ENCODE measurements at regions not wholly inside any gene's neighbourhood (a gene's known extent, or its start where the extent isn't known, plus 50 kb on each side); places are given as distances from the start of the nearest gene placed in this dataset.
"Not testable (repeated sequence)": the region's sequence is repeated elsewhere in the genome, so short reads cannot be mapped to it uniquely, and the experiment has no call there.

- no peak for DNase-seq (ENCODE audit: low read depth)
These were observed 232.7 kb downstream of the DLL1 start for GRCh38 chr6:170057961-170058877.

- no peak for DNase-seq (ENCODE audit: low read depth)
These were observed 233.7 kb downstream of the DLL1 start for GRCh38 chr6:170057034-170057734.

GRCh38 chr6:170056278-170056711 lies 234.6 kb downstream of the DLL1 start:
- no peak for DNase-seq (ENCODE audit: low read depth)

GRCh38 chr6:170055797-170056196 lies 235.1 kb downstream of the DLL1 start:
- DNase-seq (ENCODE audit: low read depth) = not testable (repeated sequence)

GRCh38 chr6:170053966-170054661 lies 236.8 kb downstream of the DLL1 start:
- DNase-seq (ENCODE audit: low read depth) = no peak

- DNase-seq (ENCODE audit: low read depth) = no peak
These were observed 237.7 kb downstream of the DLL1 start for GRCh38 chr6:170052991-170053821.

GRCh38 chr6:170051229-170052172 lies 239.4 kb downstream of the DLL1 start:
- DNase-seq (ENCODE audit: low read depth) = no peak

- no peak for DNase-seq (ENCODE audit: low read depth)
These were observed 240.3 kb downstream of the DLL1 start for GRCh38 chr6:170050591-170051041.

- DNase-seq (ENCODE audit: low read depth) = peak; percentile 56
These were observed 241.0 kb downstream of the DLL1 start for GRCh38 chr6:170049641-170050561.

- DNase-seq (ENCODE audit: low read depth) = peak; percentile 15
These were observed 242.1 kb downstream of the DLL1 start for GRCh38 chr6:170048615-170049256.

GRCh38 chr6:170047823-170048222 lies 243.1 kb downstream of the DLL1 start:
- DNase-seq (ENCODE audit: low read depth) = no peak

GRCh38 chr6:170046791-170047626 lies 243.9 kb downstream of the DLL1 start:
- peak; percentile 34 for DNase-seq (ENCODE audit: low read depth)

- no peak for DNase-seq (ENCODE audit: low read depth)
These were observed 244.8 kb downstream of the DLL1 start for GRCh38 chr6:170045981-170046667.

GRCh38 chr6:170045563-170045960 lies 245.3 kb downstream of the DLL1 start:
- DNase-seq (ENCODE audit: low read depth) = no peak

- DNase-seq (ENCODE audit: low read depth) = no peak
These were observed 245.9 kb downstream of the DLL1 start for GRCh38 chr6:170044836-170045562.
